B cell (primary cell): ENCODE measurements at regions not wholly inside any gene's neighbourhood (a gene's known extent, or its start where the extent isn't known, plus 50 kb on each side); places are given as distances from the start of the nearest gene placed in this dataset.

Source experiments
- ATAC-seq: fragments of 200-7000 bp; cut with Tn5 transposase; one replicate; pipeline ENCODE4 v1.10.0; 2021; ENCODE audit warnings: low read depth, mild to moderate bottlenecking, moderate number of reproducible peaks, moderate library complexity
- CTCF ChIA-PET: fragments of 350-600 bp; sonication (Branson Sonifier 250); formaldehyde crosslinking; loops from one replicate; lab custom pipeline; 2021; ENCODE audit warnings: antibody characterized with exemption, inconsistent platforms; lab: Charles Lee
- POLR2A ChIA-PET: fragments of 350-600 bp; sonication (Branson Sonifier 250); formaldehyde crosslinking; loops from one replicate; lab custom pipeline; 2021; ENCODE audit warnings: antibody characterized with exemption; lab: Charles Lee
- DNase-seq: peaks from one replicate; pipeline ENCODE4 v3.0.0; 2013
- H2AFZ ChIP-seq: 2 replicates; pipeline ENCODE4 v1.6.1; 2012; ENCODE audit warnings: mild to moderate bottlenecking, low read depth, low read length; ENCODE audit not compliant: insufficient read depth, poor library complexity, severe bottlenecking
- H3K27ac ChIP-seq, 2 donors: 1 replicate in 1 of 2; 2 replicates in 1 of 2; pipeline ENCODE4 v1.5.1; 2012 to 2013; ENCODE audit warnings: low read length in 2 of 2, mild to moderate bottlenecking in 2 of 2, moderate library complexity in 1 of 2
- H3K27me3 ChIP-seq, 4 experiments: fragments of 200-600 bp in 1 of 4; sonication (generic) in 1 of 4; replicated peaks in 1 of 4; 1 replicate in 2 of 4; 2 replicates in 2 of 4; pipeline versions ENCODE4 v1.6.1 to v1.7.0; 2013 to 2016; ENCODE audit warnings: low read length in 3 of 4, mild to moderate bottlenecking in 2 of 4, mixed read lengths in 1 of 4, moderate library complexity in 1 of 4; ENCODE audit not compliant: insufficient read depth in 4 of 4, control insufficient read depth in 3 of 4; ENCODE audit errors: control extremely low read depth in 1 of 4
- H3K36me3 ChIP-seq, 2 experiments: replicated peaks in 1 of 2; 1 replicate in 1 of 2; 2 replicates in 1 of 2; pipeline versions ENCODE4 v1.6.1 to v1.7.1; 2013; ENCODE audit warnings: low read length in 1 of 2; ENCODE audit not compliant: insufficient read depth in 2 of 2, control insufficient read depth in 1 of 2; ENCODE audit errors: control extremely low read depth in 1 of 2, extremely low read depth in 1 of 2
- H3K4me1 ChIP-seq, 2 donors: fragments of 200-600 bp in 1 of 2; sonication (generic) in 1 of 2; 1 replicate in 1 of 2; 2 replicates in 1 of 2; pipeline versions ENCODE4 v1.5.1 to v1.6.1; 2013 to 2017; ENCODE audit warnings: low read length in 2 of 2; ENCODE audit not compliant: control insufficient read depth in 2 of 2, insufficient read depth in 2 of 2
- H3K4me2 ChIP-seq: replicated peaks from 2 replicates; pipeline ENCODE3; 2012; ENCODE audit warnings: mild to moderate bottlenecking, low read depth, low read length; ENCODE audit not compliant: poor library complexity, severe bottlenecking
- H3K4me3 ChIP-seq, 5 experiments: fragments of 200-600 bp in 1 of 5; sonication (generic) in 1 of 5; 1 replicate in 3 of 5; 2 replicates in 2 of 5; pipeline versions ENCODE4 v1.5.1 to v1.7.0; 2011 to 2016; ENCODE audit warnings: low read length in 4 of 5, mild to moderate bottlenecking in 4 of 5, low read depth in 2 of 5, control low read depth in 1 of 5, moderate library complexity in 1 of 5; ENCODE audit not compliant: insufficient read depth in 1 of 5; ENCODE audit errors: control extremely low read depth in 1 of 5, extremely low read depth in 1 of 5
- H3K79me2 ChIP-seq: fragments of 200-600 bp; sonication (generic); one replicate; pipeline ENCODE4 v1.6.0; 2016; ENCODE audit warnings: low read length; ENCODE audit not compliant: control insufficient read depth, insufficient read depth
- H3K9ac ChIP-seq: fragments of 200-600 bp; sonication (generic); 2 replicates; pipeline ENCODE4 v1.6.1; 2017; ENCODE audit warnings: mild to moderate bottlenecking, low read length, moderate library complexity
- H3K9me3 ChIP-seq, 3 donors: one replicate each; pipeline versions ENCODE4 v1.6.1 to v1.7.1; 2013; ENCODE audit warnings: low read length in 2 of 3; ENCODE audit not compliant: control insufficient read depth in 2 of 3, insufficient read depth in 1 of 3; ENCODE audit errors: control extremely low read depth in 1 of 3
- H4K20me1 ChIP-seq: 2 replicates; pipeline ENCODE4 v1.6.0; 2012; ENCODE audit warnings: mild to moderate bottlenecking, low read length; ENCODE audit not compliant: insufficient read depth, control insufficient read depth, poor library complexity, severe bottlenecking
- H3K27ac Mint-ChIP-seq: one replicate; pipeline ENCODE4 v1.8.0; 2021; ENCODE audit warnings: mixed read lengths
- H3K27me3 Mint-ChIP-seq: one replicate; pipeline ENCODE4 v1.8.0; 2021; ENCODE audit warnings: mixed read lengths
- H3K4me1 Mint-ChIP-seq: one replicate; pipeline ENCODE4 v1.8.0; 2021; ENCODE audit warnings: mixed read lengths
- H3K4me3 Mint-ChIP-seq: one replicate; pipeline ENCODE4 v1.8.0; 2021; ENCODE audit warnings: mixed read lengths
- H3K9me3 Mint-ChIP-seq: one replicate; pipeline ENCODE4 v1.8.0; 2022; ENCODE audit warnings: mixed read lengths; ENCODE audit not compliant: insufficient read depth
- CTCF ChIP-seq: fragments of 200-600 bp; IDR thresholded peaks from one replicate; pipeline ENCODE4 v1.8.0; 2022; ENCODE audit warnings: antibody characterized with exemption, mild to moderate bottlenecking
- EZH2 ChIP-seq: IDR thresholded peaks from 2 replicates; pipeline ENCODE4 v1.6.1; 2012; ENCODE audit warnings: borderline replicate concordance, low read depth, mild to moderate bottlenecking, moderate library complexity, low read length; ENCODE audit not compliant: insufficient read depth, poor library complexity, severe bottlenecking
- WGBS: methylation state at CpG from one replicate; pipeline ENCODE4 v1.1.5; 2013; ENCODE audit warnings: missing lambda C conversion rate; ENCODE audit not compliant: insufficient coverage; 5-methylcytosine and 5-hydroxymethylcytosine counted together
- intact Hi-C: fragments of 100-400 bp; cut with micrococcal nuclease; formaldehyde crosslinking; loops from one replicate; pipeline ENCODE4 v1.10.0; 2022

- Histone ChIP-seq H3K27ac (no peak overlapping the region), H3K36me3 (no peaks in the 10 kb centered on the region), H3K27me3 (no peaks in the 10 kb centered on the region), H3K9ac (no peak overlapping the region), H3K9me3 (peaks cover 0 to 4% (median 0%) of the 10 kb centered on the region in 3 donors), H3K79me2 (no peaks in the 10 kb centered on the region), H4K20me1 (no peaks in the 10 kb centered on the region), H3K4me3 (no peak overlapping the region), H2AFZ (no peak overlapping the region), H3K4me1 (peaks cover 5 to 11% of the 10 kb centered on the region in 2 donors), H3K4me2 (peak overlapping the region; percentile 28)
- intact Hi-C loops = no loop called here
- H3K4me1 Mint-ChIP-seq = peaks cover 14% of the 10 kb centered on the region
- no peaks in the 10 kb centered on the region for H3K27me3 Mint-ChIP-seq
- peak; percentile 19 for DNase-seq
- H3K27ac Mint-ChIP-seq = peak overlapping the region; percentile 51
- no CpG with 5 or more reads among the region's 1 CpG for whole genome bisulfite sequencing
- ChIA-PET CTCF (no interaction called here), POLR2A (no interaction called here)
- no peak for TF ChIP-seq EZH2
- no peak for TF ChIP-seq CTCF
- peak; percentile 53 for ATAC-seq
- peaks cover 3% of the 10 kb centered on the region for H3K9me3 Mint-ChIP-seq
- H3K4me3 Mint-ChIP-seq = peak overlapping the region; percentile 44
Observed at GRCh38 chr4:43564107-43564506, 671.6 kb downstream of the GRXCR1 start.

- no peaks in the 10 kb centered on the region for H3K27me3 Mint-ChIP-seq
- no peaks in the 10 kb centered on the region for H4K20me1 ChIP-seq
- intact Hi-C loops = no loop called here
Observed at GRCh38 chr4:43564591-43564990, 672.1 kb downstream of the GRXCR1 start.

More at GRCh38 chr4:43564591-43564990, 672.1 kb downstream of the GRXCR1 start:
- Histone ChIP-seq H3K4me3 (no peak overlapping the region), H3K79me2 (no peaks in the 10 kb centered on the region), H3K4me1 (peaks cover 5 to 11% of the 10 kb centered on the region in 2 donors), H3K27me3 (no peaks in the 10 kb centered on the region), H3K9ac (no peak overlapping the region), H3K4me2 (no peak overlapping the region), H2AFZ (no peak overlapping the region), H3K9me3 (peaks cover 0 to 4% (median 0%) of the 10 kb centered on the region in 3 donors), H3K27ac (no peak overlapping the region), H3K36me3 (no peaks in the 10 kb centered on the region)
- POLR2A ChIA-PET = no interaction called here
- no peak for TF ChIP-seq CTCF
- no peak for TF ChIP-seq EZH2
- no peak for DNase-seq
- Mint-ChIP-seq H3K4me3 (no peak overlapping the region), H3K27ac (no peak overlapping the region), H3K4me1 (peaks cover 14% of the 10 kb centered on the region), H3K9me3 (peaks cover 3% of the 10 kb centered on the region)
- no peak for ATAC-seq
- CTCF ChIA-PET = no interaction called here
